IPS DF 19.7 (cell line): ENCODE measurements at regions not wholly inside any gene's neighbourhood (a gene's known extent, or its start where the extent isn't known, plus 50 kb on each side); places are given as distances from the start of the nearest gene placed in this dataset.
"Not testable (repeated sequence)": the region's sequence is repeated elsewhere in the genome, so short reads cannot be mapped to it uniquely, and the experiment has no call there.

Experiments used
- DNase-seq: peaks from one replicate; pipeline ENCODE4 v3.0.0-alpha.2; 2013; ENCODE audit warnings: low read depth, low spot score

DNA sequence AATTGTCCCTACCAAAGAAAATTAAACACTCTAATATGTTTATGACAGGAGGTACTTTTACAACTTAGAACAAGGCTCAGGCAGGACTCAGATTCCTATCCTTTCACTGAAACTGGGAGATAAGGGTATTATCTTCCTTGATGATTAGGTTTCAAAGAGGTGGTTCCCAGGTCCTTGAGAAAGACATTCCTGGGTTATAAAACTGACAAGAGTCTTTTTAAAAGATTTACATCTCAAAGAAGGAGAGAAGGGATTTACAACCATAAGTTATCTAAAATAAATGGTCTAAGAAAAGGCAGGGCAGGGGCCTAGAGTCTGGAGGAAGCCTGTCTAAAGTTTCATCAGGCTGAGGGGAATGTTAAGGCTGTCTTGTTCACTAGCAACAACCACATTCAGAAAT lies 1492.5 kb downstream of the HACE1 start:
- DNase-seq: no peak

DNA sequence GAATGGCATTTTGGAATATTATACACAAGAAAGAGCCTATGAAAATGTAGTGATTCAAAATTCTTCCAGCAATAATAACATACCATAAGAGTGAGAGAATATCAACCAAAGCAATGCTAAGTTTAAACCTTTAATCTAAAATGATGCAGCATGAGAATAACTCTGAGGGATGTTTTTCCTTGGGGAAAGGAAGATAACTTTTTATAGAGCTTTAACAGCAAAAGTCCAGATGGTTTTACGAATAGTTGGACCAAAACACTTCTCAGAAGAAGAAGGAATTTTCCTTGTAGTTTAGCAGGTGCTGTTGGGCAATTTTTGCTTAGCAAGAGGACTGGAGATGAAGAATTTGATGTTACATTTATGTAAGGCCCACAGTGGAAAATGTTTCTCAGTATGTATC lies 1503.2 kb downstream of the HACE1 start:
- DNase-seq: no peak

DNA sequence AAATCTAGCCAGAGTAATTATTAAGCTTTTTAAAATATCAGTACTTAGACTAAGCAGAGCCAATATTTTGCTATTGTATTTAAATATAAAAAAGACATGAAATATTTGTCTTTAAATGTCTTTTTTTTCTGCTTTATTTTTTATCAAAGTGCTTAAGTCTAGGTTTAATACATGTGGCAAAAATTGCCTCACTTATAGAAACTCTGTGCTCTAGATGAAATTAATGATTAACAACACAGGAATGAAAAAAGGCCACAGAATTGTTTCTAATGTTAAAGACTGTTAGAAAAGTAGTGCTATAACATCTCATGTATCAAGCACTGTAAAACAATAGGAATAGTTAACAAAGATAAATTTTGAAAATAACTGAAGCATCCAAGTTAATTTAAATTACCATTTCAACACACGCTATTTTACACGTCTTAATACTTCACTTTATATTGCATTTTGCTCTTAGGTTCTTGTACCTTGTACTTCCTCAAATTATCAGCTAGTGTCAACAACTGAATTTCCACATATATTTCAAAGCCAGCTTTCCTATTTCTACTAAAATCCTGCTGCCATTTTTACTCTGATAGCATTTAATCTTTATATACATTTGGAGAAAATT lies 1515.1 kb downstream of the HACE1 start:
- DNase-seq: no peak

DNA sequence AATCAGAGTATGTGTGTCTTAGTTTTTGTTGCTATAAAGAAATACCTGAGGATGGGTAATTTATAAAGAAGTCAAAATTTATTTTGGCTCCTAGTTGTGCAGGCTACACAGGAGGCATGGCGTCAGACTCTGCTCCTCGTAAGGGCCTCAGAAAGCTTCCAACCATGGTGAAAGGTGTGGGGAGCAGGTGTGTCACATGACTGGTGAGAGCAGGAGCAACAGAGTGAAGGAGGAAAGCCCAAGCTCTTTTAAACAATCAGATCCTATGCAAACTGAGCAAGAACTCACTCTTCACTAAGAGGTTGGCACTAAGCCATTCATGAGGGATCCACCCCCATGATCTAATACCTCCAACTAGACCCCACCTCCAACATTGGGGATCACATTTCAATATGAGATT lies 1524.3 kb downstream of the HACE1 start:
- DNase-seq: no peak

DNA sequence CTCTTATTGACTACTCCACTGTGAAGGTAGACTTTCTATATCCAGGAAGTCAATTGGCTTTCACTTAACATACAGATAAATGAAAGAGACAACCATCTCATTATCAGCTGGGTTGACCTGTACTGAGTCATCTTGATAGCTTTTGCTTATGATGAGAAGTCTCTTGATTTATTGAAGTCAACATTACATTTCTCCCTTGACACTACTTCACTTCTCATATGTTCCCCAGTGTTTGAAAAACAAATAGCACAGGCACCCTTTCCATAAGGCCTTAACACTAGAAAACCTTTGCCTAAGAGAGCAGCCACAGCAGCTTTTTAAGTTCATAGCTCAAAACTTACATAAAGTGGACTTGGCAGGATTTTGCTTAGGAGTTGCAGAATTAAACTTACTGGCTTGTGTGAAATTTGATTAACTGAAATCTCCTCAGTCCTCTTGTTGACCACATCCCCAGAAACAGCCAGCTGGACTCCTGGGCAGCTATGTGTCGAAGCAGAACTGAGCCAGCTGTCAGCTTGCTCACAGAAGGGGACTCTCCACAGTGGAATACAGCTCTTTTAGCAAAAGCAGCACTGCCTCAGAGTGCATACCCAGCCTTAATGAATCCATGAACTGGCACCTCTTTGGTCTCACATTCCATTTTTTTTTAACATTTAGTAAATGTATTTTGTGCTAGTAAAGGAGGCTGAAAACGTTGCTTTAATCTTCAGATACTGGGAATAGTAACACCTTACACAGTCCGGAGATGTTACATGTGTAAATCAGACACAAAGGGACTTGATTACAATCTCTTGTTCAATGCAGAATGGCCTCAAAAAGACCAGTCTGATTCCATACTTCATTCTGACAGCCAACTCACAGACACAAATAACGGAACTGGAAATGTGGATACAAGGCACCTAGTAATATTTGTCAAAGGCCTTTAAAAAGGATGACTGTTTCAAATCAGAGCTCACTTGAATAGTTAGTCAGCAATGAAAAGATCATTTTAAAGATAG lies 1532.7 kb downstream of the HACE1 start:
- DNase-seq: no peak

- no peak for DNase-seq
Measured at GRCh38 chr6:103313432-103313831, 1546.3 kb downstream of the HACE1 start.

DNA sequence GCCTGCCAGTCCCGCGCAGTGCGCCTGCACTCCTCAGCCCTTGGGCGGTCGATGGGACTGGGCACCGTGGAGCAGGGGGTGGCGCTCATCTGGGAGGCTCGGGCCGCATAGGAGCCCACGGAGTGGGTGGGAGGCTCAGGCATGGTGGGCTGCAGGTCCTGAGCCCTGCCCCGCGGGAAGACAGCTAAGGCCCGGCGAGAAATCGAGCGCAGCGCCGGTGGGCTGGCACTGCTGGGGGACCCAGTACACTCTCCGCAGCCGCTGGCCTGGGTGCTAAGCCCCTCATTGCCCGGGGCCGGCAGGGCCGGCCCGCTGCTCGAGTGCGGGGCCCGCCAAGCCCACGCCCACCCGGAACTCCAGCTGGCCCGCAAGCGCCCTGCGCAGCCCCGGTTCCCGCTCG lies 1565.3 kb downstream of the HACE1 start:
- DNase-seq: not testable (repeated sequence)

GRCh38 chr6:103284835-103285234 lies 1574.9 kb downstream of the HACE1 start:
- DNase-seq: no peak

DNA sequence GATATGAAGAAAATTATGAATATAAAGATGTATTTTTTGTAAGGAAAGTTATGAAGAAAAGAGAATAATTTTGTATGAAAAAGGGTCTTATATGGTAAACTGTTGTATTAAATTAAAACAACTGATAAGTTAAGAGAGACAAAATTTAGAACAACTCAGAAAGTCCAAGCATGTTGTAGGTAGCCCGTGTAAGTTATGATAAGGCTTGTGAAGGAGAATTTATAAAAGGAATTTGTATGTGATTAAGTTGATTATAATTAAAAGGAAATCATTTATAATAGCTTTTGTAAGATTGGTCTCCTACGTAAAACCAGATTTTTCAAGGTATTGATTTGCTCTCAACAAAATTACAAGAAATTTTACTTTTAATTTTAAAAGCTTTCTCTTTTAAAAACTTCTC lies 1579.3 kb downstream of the HACE1 start:
- no peak for DNase-seq

DNA sequence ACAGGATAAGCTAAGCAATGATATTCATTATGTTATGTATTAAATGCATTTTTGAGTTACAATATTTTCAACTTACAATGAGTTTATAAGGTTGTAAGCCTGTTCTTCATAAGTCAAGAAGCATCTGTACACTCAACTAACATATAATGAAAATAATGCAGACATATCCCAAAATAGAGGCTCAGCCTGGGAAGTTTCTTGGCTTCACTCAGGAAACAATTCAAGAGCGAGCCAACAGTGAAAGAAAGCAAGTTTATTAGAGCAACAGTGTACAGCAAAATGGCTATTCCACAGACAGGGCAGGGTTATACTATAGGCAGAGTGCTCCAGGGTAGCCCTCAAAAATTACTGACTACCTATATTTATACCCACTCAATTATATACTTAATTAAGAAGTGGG lies 1581.8 kb downstream of the HACE1 start:
- DNase-seq: no peak

GRCh38 chr6:103273048-103273447 lies 1586.7 kb downstream of the HACE1 start:
- peak; percentile 3 for DNase-seq

GRCh38 chr6:103269581-103269980 lies 1590.1 kb downstream of the HACE1 start:
- DNase-seq: no peak

DNA sequence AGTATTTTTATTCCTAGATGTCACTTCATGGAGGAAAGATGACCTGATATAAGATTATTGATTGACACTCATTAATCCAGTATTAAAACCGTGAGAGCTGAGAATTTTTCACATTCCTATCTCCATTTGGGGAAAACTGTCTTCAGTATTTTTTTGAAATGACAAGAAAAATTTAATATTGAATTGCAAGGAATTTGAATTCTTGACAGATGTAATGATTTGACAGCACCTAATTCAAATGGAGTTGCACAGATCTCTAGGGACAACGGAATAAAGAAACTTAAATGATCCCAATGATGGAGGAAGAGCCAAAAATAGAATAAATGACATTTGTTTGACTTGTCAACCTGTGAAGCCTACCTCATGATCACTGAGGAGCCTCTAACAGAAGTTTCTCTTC lies 1591.4 kb downstream of the HACE1 start:
- no peak for DNase-seq

GRCh38 chr6:103264020-103264419 lies 1595.7 kb downstream of the HACE1 start:
- no peak for DNase-seq

- DNase-seq: no peak
Measured at GRCh38 chr6:103255132-103255531, 1604.6 kb downstream of the HACE1 start.

DNA sequence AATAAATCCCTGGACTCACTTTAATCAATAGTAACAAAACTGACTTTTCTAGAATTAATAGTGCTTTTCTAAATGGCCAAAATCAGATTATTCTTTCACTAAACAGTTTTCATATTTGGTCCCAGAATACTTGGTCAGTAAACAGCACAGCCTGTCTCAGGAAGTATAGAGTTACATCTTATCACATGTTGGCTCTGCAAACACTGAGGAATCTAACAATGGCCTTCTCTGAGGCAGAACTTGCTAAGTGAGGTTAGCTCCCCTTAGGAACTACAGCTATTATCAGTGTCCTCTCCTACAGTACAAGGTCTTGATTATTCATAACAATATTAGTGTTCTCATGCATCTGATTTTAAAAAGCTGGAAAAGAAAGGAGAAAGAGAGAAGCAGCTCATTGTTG lies 1622.8 kb downstream of the HACE1 start:
- no peak for DNase-seq

- no peak for DNase-seq
Measured at GRCh38 chr6:103231181-103231580, 1628.5 kb downstream of the HACE1 start.

GRCh38 chr6:103215847-103216246 lies 1643.9 kb downstream of the HACE1 start:
- no peak for DNase-seq

DNA sequence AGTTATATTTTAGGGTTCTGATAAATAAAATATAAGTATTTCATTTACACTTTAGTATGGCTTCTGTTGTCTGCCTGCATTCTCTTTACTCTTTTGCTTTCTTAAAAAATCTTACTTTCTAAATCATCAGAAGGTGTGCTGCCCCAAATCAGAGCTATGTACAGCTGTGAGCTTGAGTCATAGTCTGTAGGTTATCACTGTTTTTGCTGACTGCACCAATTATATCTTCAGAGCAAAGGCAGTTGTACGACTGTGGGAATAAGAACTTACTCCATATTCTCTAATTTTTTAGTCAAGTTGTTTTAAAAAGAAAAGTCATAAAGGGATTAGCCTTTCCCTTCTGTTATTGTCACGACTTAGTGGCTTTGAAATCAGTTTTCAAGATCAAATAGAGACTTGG lies 1649.0 kb downstream of the HACE1 start:
- DNase-seq: no peak

- no peak for DNase-seq
Measured at GRCh38 chr6:103198386-103198785, 1661.3 kb downstream of the HACE1 start.

- DNase-seq: no peak
Measured at GRCh38 chr6:103193413-103193812, 1666.3 kb downstream of the HACE1 start.

- no peak for DNase-seq
Measured at GRCh38 chr6:103191391-103192093, 1668.2 kb downstream of the HACE1 start.
